Smooth muscle cell (in vitro differentiated cells): ENCODE measurements at regions not wholly inside any gene's neighbourhood (a gene's known extent, or its start where the extent isn't known, plus 50 kb on each side); places are given as distances from the start of the nearest gene placed in this dataset.

Experiments used
- DNase-seq: peaks from one replicate; lab custom pipeline; 2025; ENCODE audit not compliant: unreplicated experiment; lab: John Stamatoyannopoulos, UW
- H2AFZ ChIP-seq: fragments of 200-600 bp; sonication (generic); 2 replicates; pipeline ENCODE4 v1.6.0; 2016; ENCODE audit warnings: antibody characterized with exemption, low read depth, mild to moderate bottlenecking
- H3F3A ChIP-seq: fragments of 200-600 bp; sonication (generic); 2 replicates; pipeline ENCODE4 v1.6.0; 2017; ENCODE audit warnings: antibody characterized with exemption, low read depth
- H3K27ac ChIP-seq: fragments of 200-600 bp; sonication (generic); 2 replicates; pipeline ENCODE4 v1.5.1; 2016; ENCODE audit warnings: low read depth, mild to moderate bottlenecking
- H3K27me3 ChIP-seq: fragments of 200-600 bp; sonication (generic); 2 replicates; pipeline ENCODE4 v1.6.1; 2016; ENCODE audit warnings: low read depth, mild to moderate bottlenecking
- H3K36me3 ChIP-seq: fragments of 200-600 bp; sonication (generic); 2 replicates; pipeline ENCODE4 v1.5.1; 2016; ENCODE audit warnings: low read depth
- H3K4me1 ChIP-seq: fragments of 200-600 bp; sonication (generic); 2 replicates; pipeline ENCODE4 v1.5.1; 2016; ENCODE audit warnings: low read depth
- H3K4me2 ChIP-seq: fragments of 200-600 bp; sonication (generic); 2 replicates; pipeline ENCODE4 v1.6.0; 2016; ENCODE audit warnings: mild to moderate bottlenecking
- H3K4me3 ChIP-seq: fragments of 200-600 bp; sonication (generic); 2 replicates; pipeline ENCODE4 v1.5.1; 2016; ENCODE audit warnings: mild to moderate bottlenecking
- H3K79me2 ChIP-seq: fragments of 200-600 bp; sonication (generic); 2 replicates; pipeline ENCODE4 v1.6.0; 2016; ENCODE audit warnings: low read depth, mild to moderate bottlenecking
- H3K9ac ChIP-seq: fragments of 200-600 bp; sonication (generic); 2 replicates; pipeline ENCODE4 v1.6.0; 2016; ENCODE audit warnings: low read depth
- H3K9me3 ChIP-seq: fragments of 200-600 bp; sonication (generic); replicated peaks from 2 replicates; pipeline ENCODE4 v1.5.1; 2016; ENCODE audit warnings: low read depth
- H4K20me1 ChIP-seq: fragments of 200-600 bp; sonication (generic); 2 replicates; pipeline ENCODE4 v1.6.0; 2016; ENCODE audit warnings: low read depth
- WGBS: methylation state at CpG from one replicate; pipeline ENCODE4 v1.1.7; 2016; ENCODE audit warnings: low lambda C conversion rate; 5-methylcytosine and 5-hydroxymethylcytosine counted together
- TF ChIP-seq, protein P1 (sequence below): fragments of 200-600 bp; sonication (generic); IDR thresholded peaks from 2 replicates; pipeline ENCODE4 v1.5.1; 2017; ENCODE audit warnings: borderline replicate concordance, mild to moderate bottlenecking, antibody characterized with exemption; ENCODE audit not compliant: insufficient read depth, poor library complexity, severe bottlenecking

DNA sequence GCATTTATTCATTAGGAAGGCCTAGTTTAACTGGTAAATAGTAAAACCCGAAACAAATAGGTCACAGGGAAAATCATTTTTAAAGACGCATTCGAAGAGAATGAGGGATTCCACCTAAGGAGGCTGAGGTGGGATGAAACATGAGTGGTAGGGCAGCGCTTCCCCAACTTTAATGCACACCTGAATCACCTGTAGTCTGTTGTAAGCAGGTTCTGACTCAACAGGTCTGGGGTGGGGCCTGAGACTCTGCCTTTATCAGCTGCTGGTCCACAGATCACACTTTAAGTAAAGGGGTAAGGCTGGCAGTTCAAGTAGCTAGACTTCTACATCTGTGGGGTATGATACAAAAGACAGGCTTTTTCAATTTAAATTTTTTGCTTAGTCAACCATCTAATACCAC, 223.5 kb upstream of the UBE2E2 start:
- H3F3A ChIP-seq, result no peaks in the 10 kb centered on the region
- H3K4me2 ChIP-seq, result no peak overlapping the region
- H2AFZ ChIP-seq, result no peak overlapping the region
- no peak for DNase-seq
- H3K4me3 ChIP-seq, result no peak overlapping the region
- peaks cover 10% of the 10 kb centered on the region for H3K4me1 ChIP-seq
- no peaks in the 10 kb centered on the region for H3K27me3 ChIP-seq
- WGBS, result 96% methylated on average over 4 of the region's 4 CpGs
- H3K9me3 ChIP-seq, result no peaks in the 10 kb centered on the region
- TF ChIP-seq, protein P1, sequence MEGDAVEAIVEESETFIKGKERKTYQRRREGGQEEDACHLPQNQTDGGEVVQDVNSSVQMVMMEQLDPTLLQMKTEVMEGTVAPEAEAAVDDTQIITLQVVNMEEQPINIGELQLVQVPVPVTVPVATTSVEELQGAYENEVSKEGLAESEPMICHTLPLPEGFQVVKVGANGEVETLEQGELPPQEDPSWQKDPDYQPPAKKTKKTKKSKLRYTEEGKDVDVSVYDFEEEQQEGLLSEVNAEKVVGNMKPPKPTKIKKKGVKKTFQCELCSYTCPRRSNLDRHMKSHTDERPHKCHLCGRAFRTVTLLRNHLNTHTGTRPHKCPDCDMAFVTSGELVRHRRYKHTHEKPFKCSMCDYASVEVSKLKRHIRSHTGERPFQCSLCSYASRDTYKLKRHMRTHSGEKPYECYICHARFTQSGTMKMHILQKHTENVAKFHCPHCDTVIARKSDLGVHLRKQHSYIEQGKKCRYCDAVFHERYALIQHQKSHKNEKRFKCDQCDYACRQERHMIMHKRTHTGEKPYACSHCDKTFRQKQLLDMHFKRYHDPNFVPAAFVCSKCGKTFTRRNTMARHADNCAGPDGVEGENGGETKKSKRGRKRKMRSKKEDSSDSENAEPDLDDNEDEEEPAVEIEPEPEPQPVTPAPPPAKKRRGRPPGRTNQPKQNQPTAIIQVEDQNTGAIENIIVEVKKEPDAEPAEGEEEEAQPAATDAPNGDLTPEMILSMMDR, result no peak
- H4K20me1 ChIP-seq, result no peaks in the 10 kb centered on the region
- no peak overlapping the region for H3K9ac ChIP-seq
- no peak overlapping the region for H3K27ac ChIP-seq
- H3K79me2 ChIP-seq, result no peaks in the 10 kb centered on the region
- no peaks in the 10 kb centered on the region for H3K36me3 ChIP-seq

DNA sequence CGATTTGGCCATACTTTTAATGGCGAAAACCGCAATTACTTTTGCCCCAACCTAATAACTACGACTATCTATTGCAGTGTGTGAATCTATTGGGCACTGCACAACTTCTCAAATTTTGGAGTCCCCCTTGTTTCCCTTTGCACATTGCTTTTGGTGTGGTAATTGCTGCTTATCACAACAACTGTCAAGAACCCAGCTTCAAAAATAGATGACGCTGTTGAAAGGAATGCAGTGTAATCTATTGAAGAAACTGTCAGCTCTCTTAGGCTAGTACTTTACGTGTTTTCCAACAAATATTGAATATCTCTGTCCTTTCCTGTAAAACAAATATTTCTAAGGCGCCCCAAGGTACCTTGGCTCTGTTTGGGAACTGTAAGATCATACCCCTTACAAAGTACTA, 222.8 kb upstream of the UBE2E2 start:
- Histone ChIP-seq H3K9me3 (no peaks in the 10 kb centered on the region), H3F3A (no peaks in the 10 kb centered on the region), H3K4me3 (no peak overlapping the region), H3K79me2 (no peaks in the 10 kb centered on the region), H4K20me1 (no peaks in the 10 kb centered on the region), H3K36me3 (no peaks in the 10 kb centered on the region), H2AFZ (no peak overlapping the region), H3K9ac (no peak overlapping the region), H3K4me1 (peaks cover 10% of the 10 kb centered on the region), H3K27ac (no peak overlapping the region), H3K27me3 (no peaks in the 10 kb centered on the region), H3K4me2 (peak overlapping the region; percentile 8)
- WGBS, result 67% methylated on average over 7 of the region's 7 CpGs
- DNase-seq, result no peak
- TF ChIP-seq, protein P1, result no peak

DNA sequence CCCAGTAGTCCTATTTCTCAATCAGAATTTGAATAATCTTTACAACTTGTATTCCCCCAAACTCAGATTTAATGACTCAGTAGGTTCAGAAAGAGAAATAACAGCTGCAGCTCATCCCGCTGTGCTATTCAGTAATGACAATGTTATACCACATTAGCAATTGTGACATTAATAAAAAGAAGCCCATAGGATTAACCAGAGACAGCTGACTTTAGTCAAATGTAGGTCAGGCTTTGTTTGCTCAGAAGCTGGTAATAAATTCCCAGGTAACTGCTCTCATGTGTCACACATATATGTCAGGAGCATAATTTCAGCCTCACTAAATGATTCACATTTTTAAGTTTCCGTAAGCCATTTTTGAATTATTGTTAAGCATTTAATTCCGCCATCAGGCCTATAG, 222.0 kb upstream of the UBE2E2 start:
- no peaks in the 10 kb centered on the region for H3K79me2 ChIP-seq
- TF ChIP-seq, protein P1, result no peak
- H2AFZ ChIP-seq, result no peak overlapping the region
- H3K9ac ChIP-seq, result no peak overlapping the region
- DNase-seq, result no peak
- peaks cover 10% of the 10 kb centered on the region for H3K4me1 ChIP-seq
- H3K36me3 ChIP-seq, result no peaks in the 10 kb centered on the region
- H3F3A ChIP-seq, result no peaks in the 10 kb centered on the region
- 90% methylated on average over 3 of the region's 3 CpGs for WGBS
- H4K20me1 ChIP-seq, result no peaks in the 10 kb centered on the region
- no peak overlapping the region for H3K4me2 ChIP-seq
- no peaks in the 10 kb centered on the region for H3K9me3 ChIP-seq
- no peak overlapping the region for H3K27ac ChIP-seq
- no peaks in the 10 kb centered on the region for H3K27me3 ChIP-seq
- H3K4me3 ChIP-seq, result no peak overlapping the region

DNA sequence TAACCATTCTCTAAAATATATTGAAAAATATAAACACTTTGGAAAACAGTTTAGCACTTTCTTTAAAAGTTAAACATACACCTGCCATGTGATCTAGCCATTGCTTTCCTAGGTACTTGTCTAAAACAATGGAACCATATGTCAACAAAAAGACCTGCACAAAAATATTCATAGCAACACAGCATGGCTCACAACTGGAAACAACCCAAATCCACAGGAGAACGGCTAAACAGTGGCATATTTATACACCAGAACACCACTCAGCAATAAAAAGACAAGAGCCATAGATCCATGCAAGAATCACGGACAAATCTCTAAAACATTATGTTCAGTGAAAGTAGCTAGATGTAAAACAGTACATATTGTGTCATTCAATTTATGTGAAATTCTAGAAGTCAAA, 221.3 kb upstream of the UBE2E2 start:
- TF ChIP-seq, protein P1, result no peak
- Histone ChIP-seq H3K4me2 (no peak overlapping the region), H3K27me3 (no peaks in the 10 kb centered on the region), H3K4me3 (no peak overlapping the region), H3K27ac (no peak overlapping the region), H3K9ac (no peak overlapping the region), H3K9me3 (no peaks in the 10 kb centered on the region), H2AFZ (no peak overlapping the region), H3F3A (no peaks in the 10 kb centered on the region), H3K79me2 (no peaks in the 10 kb centered on the region), H4K20me1 (no peaks in the 10 kb centered on the region), H3K36me3 (no peaks in the 10 kb centered on the region), H3K4me1 (peaks cover 10% of the 10 kb centered on the region)
- WGBS, result 41% methylated on average over 2 of the region's 2 CpGs
- no peak for DNase-seq
